ENCODE measurements at regions not wholly inside any gene's neighbourhood (a gene's known extent, or its start where the extent isn't known, plus 50 kb on each side); places are given as distances from the start of the nearest gene placed in this dataset.

DNA sequence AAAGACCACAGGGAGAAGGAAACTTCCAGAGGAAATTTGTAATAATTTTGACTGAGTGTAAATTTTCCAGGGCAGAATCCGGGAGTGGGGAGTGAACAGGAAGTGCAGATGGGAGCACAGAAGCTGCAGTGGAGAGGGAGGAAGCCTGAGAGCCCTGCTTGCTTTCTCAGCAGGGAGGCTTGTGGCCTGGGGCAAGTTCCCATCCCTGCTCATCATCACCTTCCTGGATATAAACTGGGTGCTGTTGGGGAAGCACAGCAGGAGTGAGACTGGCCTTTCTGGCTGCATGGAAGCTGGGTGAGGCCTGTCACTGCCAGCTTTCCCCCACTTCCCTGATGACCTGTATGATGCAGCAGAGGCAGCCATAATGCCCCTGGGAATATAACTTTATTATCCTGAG is 532.9 kb downstream of the SLITRK6 start:
- TF ChIP-seq, protein P1, sequence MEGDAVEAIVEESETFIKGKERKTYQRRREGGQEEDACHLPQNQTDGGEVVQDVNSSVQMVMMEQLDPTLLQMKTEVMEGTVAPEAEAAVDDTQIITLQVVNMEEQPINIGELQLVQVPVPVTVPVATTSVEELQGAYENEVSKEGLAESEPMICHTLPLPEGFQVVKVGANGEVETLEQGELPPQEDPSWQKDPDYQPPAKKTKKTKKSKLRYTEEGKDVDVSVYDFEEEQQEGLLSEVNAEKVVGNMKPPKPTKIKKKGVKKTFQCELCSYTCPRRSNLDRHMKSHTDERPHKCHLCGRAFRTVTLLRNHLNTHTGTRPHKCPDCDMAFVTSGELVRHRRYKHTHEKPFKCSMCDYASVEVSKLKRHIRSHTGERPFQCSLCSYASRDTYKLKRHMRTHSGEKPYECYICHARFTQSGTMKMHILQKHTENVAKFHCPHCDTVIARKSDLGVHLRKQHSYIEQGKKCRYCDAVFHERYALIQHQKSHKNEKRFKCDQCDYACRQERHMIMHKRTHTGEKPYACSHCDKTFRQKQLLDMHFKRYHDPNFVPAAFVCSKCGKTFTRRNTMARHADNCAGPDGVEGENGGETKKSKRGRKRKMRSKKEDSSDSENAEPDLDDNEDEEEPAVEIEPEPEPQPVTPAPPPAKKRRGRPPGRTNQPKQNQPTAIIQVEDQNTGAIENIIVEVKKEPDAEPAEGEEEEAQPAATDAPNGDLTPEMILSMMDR (IDR thresholded peaks at IDR 0.05 in 4 of 5, conservative IDR thresholded peaks at IDR 0.05 in 1 of 5): no peak
- no peak for TF ChIP-seq POLR2A (IDR thresholded peaks at IDR 0.05)
